ENCODE measurements at regions not wholly inside any gene's neighbourhood (a gene's known extent, or its start where the extent isn't known, plus 50 kb on each side); places are given as distances from the start of the nearest gene placed in this dataset.

DNA sequence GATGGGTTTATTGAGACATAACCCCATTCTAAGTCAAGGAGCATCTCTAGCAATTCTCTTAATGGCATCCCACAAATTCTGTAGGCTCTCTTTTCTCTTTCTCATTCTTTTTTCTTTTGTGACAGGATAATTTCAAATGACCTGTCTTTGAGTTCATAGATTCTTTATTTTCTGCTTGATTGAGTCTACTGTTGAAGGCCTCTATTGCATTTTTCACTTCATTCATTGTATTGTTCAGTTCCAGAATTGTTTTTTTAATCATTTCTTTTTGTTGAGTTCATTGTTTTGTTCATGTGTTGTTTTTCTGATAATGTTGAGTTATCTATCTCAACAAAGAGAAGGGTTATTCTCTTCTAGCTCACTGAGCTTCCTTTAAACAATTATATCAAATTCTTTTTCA, 144.7 kb upstream of the IL12B start:
- Histone ChIP-seq H3K36me3 (no peaks in the 10 kb centered on the region), H3K27ac (no peak overlapping the region), H3K4me3 (no peak overlapping the region), H3K27me3 (no peaks in the 10 kb centered on the region), H3K9me3 (no peaks in the 10 kb centered on the region), H3K4me1 (no peaks in the 10 kb centered on the region)
- no peak for DNase-seq
- intact Hi-C loops (cut with DNase I; ENCODE audit: low total_unique reads), result no loop called here
- TF ChIP-seq POLR2A (IDR thresholded peaks at IDR 0.05), result no peak
- TF ChIP-seq, protein P1, sequence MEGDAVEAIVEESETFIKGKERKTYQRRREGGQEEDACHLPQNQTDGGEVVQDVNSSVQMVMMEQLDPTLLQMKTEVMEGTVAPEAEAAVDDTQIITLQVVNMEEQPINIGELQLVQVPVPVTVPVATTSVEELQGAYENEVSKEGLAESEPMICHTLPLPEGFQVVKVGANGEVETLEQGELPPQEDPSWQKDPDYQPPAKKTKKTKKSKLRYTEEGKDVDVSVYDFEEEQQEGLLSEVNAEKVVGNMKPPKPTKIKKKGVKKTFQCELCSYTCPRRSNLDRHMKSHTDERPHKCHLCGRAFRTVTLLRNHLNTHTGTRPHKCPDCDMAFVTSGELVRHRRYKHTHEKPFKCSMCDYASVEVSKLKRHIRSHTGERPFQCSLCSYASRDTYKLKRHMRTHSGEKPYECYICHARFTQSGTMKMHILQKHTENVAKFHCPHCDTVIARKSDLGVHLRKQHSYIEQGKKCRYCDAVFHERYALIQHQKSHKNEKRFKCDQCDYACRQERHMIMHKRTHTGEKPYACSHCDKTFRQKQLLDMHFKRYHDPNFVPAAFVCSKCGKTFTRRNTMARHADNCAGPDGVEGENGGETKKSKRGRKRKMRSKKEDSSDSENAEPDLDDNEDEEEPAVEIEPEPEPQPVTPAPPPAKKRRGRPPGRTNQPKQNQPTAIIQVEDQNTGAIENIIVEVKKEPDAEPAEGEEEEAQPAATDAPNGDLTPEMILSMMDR (IDR thresholded peaks at IDR 0.05), result no peak

DNA sequence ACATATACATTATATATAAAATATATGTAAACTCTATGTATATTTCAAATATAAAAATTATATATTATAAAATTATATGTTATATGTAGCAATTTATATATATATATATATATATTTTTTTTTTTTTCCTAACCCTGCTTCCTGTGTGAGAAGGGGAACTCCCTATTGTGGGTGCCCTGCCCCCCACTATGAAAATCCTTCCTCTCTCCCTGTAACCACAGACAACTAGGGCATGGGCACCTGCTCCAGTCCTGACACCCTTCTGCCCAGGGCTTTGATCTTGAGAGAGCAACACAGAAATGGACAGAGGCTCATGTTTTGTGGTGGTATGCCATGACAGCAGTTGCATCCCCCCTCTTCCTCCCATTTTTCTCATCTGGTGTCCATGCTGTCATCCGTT, 148.7 kb upstream of the IL12B start:
- intact Hi-C loops (cut with DNase I; ENCODE audit: low total_unique reads), result no loop called here
- no peak overlapping the region for H3K27ac ChIP-seq
- no peaks in the 10 kb centered on the region for H3K36me3 ChIP-seq
- H3K4me1 ChIP-seq, result no peaks in the 10 kb centered on the region
- H3K27me3 ChIP-seq, result no peaks in the 10 kb centered on the region
- TF ChIP-seq, protein P1 (IDR thresholded peaks at IDR 0.05), result no peak
- no peaks in the 10 kb centered on the region for H3K9me3 ChIP-seq
- DNase-seq, result no peak
- H3K4me3 ChIP-seq, result no peak overlapping the region

DNA sequence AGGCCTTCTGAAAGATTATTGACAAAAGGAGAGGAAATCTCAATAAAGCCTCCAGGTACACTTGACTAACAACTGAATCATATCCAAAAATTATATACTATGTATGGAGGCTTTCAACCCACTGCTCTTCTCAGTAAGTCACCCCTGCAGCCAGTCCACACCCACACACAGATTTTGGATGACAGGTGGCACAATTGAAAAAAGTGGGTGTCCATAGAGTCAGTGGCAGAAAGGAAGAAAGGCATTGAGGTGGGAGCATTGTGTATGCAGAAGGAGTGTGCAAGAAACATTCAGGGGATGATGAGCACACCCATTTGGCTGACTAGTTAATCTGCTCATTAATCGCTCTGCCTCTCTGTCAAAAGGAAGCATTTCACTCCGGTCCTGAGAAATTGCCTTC, 150.6 kb upstream of the IL12B start:
- no peak for DNase-seq
- no peaks in the 10 kb centered on the region for H3K36me3 ChIP-seq
- no peak overlapping the region for H3K27ac ChIP-seq
- no peak for TF ChIP-seq POLR2A (IDR thresholded peaks at IDR 0.05)
- H3K9me3 ChIP-seq, result no peaks in the 10 kb centered on the region
- no peak overlapping the region for H3K4me3 ChIP-seq
- intact Hi-C loops (cut with DNase I; ENCODE audit: low total_unique reads), result no loop called here
- H3K4me1 ChIP-seq, result no peaks in the 10 kb centered on the region
- H3K27me3 ChIP-seq, result no peaks in the 10 kb centered on the region

DNA sequence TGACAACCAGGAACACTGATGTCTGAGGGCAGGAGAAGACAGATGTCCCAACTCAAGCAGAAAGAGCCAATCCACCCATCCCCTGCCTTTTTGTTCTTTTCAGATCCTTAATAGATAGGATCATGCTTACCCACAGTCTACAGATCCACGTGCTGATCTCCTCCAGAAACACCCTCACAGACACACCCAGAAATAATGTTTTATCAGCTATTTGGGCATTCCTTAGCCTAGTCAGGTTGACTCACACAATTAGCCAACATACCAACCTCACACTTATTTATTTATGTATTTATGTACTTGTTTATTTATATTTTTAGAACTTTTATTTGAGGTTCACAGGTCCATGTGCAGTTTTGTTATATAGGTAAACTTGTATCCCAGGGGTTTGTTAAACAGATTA, 151.5 kb upstream of the IL12B start:
- H3K27ac ChIP-seq, result no peak overlapping the region
- no peaks in the 10 kb centered on the region for H3K4me1 ChIP-seq
- intact Hi-C loops (cut with DNase I; ENCODE audit: low total_unique reads), result no loop called here
- no peaks in the 10 kb centered on the region for H3K36me3 ChIP-seq
- H3K27me3 ChIP-seq, result no peaks in the 10 kb centered on the region
- H3K4me3 ChIP-seq, result no peak overlapping the region
- TF ChIP-seq, protein P1 (IDR thresholded peaks at IDR 0.05), result no peak
- no peak for TF ChIP-seq POLR2A (IDR thresholded peaks at IDR 0.05)
- H3K9me3 ChIP-seq, result no peaks in the 10 kb centered on the region
- no peak for DNase-seq

DNA sequence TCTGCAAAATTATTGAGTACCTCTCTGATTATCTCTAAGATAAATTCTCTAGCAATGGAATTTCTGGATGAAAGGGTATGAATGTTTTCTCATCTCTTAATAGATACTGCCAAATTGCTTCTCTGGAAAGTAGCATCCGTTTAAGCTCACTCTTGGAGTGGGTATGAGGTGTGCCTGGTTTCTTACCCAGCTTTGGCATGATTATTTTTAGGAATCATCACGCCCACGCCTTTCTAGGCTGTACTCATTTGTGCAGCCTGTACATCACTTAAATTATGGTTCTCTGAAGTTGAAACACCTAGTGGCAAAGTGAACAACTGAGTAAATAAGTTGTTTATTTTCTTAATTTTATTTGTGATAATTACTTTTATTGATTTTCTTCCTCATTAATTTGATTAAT, 156.5 kb upstream of the IL12B start:
- H3K36me3 ChIP-seq, result no peaks in the 10 kb centered on the region
- no peaks in the 10 kb centered on the region for H3K4me1 ChIP-seq
- H3K27me3 ChIP-seq, result no peaks in the 10 kb centered on the region
- TF ChIP-seq, protein P1 (IDR thresholded peaks at IDR 0.05), result no peak
- TF ChIP-seq POLR2A (IDR thresholded peaks at IDR 0.05), result no peak
- H3K4me3 ChIP-seq, result no peak overlapping the region
- DNase-seq, result no peak
- no peaks in the 10 kb centered on the region for H3K9me3 ChIP-seq
- H3K27ac ChIP-seq, result no peak overlapping the region
- intact Hi-C loops (cut with DNase I; ENCODE audit: low total_unique reads), result no loop called here

DNA sequence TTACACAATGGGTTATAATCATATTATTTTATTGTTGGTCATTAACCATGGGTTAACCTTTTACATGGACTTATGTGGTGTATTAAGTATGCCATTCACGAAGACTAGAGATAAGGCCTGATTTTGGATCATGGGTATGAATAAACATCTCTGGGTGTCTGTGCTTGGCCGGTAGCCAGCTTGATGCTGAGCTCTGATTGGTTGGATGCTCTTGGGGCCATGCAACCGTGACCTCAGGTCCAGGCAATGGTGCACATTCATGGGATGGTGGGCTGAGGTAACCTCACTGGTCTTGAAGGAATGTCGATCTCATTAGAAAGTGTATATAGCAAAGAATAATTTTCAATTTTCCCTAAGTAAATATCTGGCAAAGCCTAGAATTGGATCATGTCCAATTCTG, 158.2 kb upstream of the IL12B start:
- TF ChIP-seq POLR2A (IDR thresholded peaks at IDR 0.05), result no peak
- TF ChIP-seq, protein P1 (IDR thresholded peaks at IDR 0.05), result no peak
- Histone ChIP-seq H3K27ac (no peak overlapping the region), H3K27me3 (no peaks in the 10 kb centered on the region), H3K4me1 (no peaks in the 10 kb centered on the region), H3K9me3 (no peaks in the 10 kb centered on the region), H3K4me3 (no peak overlapping the region), H3K36me3 (no peaks in the 10 kb centered on the region)
- intact Hi-C loops (cut with DNase I; ENCODE audit: low total_unique reads), result no loop called here
- DNase-seq, result no peak

All from uterus (tissue), 3 donors.